ENCODE measurements at regions not wholly inside any gene's neighbourhood (a gene's known extent, or its start where the extent isn't known, plus 50 kb on each side); places are given as distances from the start of the nearest gene placed in this dataset.

GRCh38 chr5:36423578-36424307 is 122.0 kb upstream of the RANBP3L start:
- no peak for TF ChIP-seq CTCF (IDR thresholded peaks at IDR 0.05; ENCODE audit: low read depth, low read length, poor library complexity, severe bottlenecking)
- no peak for TF ChIP-seq EZH2phosphoT487 (IDR thresholded peaks at IDR 0.05; ENCODE audit: borderline replicate concordance, low read length)

Data from DOHH2 (cell line).